Stimulated activated CD4-positive, alpha-beta T cell treated with anti-CD3 and anti-CD28 coated beads, TNF-alpha, amount 100 ng/mL, for 1 hour (primary cell): ENCODE measurements at regions not wholly inside any gene's neighbourhood (a gene's known extent, or its start where the extent isn't known, plus 50 kb on each side); places are given as distances from the start of the nearest gene placed in this dataset.
"Not testable (repeated sequence)": the region's sequence is repeated elsewhere in the genome, so short reads cannot be mapped to it uniquely, and the experiment has no call there.

Source experiments
- DNase-seq, 3 donors: peaks; one replicate each; pipeline ENCODE4 v3.0.0-alpha.2; 2020; ENCODE audit warnings: low read depth in 3 of 3, low spot score in 1 of 3

GRCh38 chr2:176424746-176425145 lies 155.5 kb downstream of the MTX2 start:
- no peak for DNase-seq

- no peak for DNase-seq
Observed at GRCh38 chr2:176427549-176427948, 158.3 kb downstream of the MTX2 start.

- DNase-seq, result not testable (repeated sequence)
Observed at GRCh38 chr2:176428944-176429469, 159.8 kb downstream of the MTX2 start.

- no peak for DNase-seq
Observed at GRCh38 chr2:176432434-176432833, 163.2 kb downstream of the MTX2 start.

GRCh38 chr2:176435729-176436128 lies 166.5 kb downstream of the MTX2 start:
- DNase-seq, result no peak

GRCh38 chr2:176443946-176444345 lies 174.7 kb downstream of the MTX2 start:
- DNase-seq, result no peak

GRCh38 chr2:176445956-176446355 lies 176.7 kb downstream of the MTX2 start:
- DNase-seq, result no peak

- no peak for DNase-seq
Observed at GRCh38 chr2:176446718-176447414, 177.6 kb downstream of the MTX2 start.

- no peak for DNase-seq
Observed at GRCh38 chr2:176447616-176448015, 178.4 kb downstream of the MTX2 start.

- DNase-seq, result no peak
Observed at GRCh38 chr2:176449852-176450251, 180.6 kb downstream of the MTX2 start.

GRCh38 chr2:176453784-176454183 lies 184.5 kb downstream of the MTX2 start:
- no peak for DNase-seq

GRCh38 chr2:176454893-176455815 lies 185.9 kb downstream of the MTX2 start:
- DNase-seq, result peak; percentile 38 to 85 (median 46)

- no peak for DNase-seq
Observed at GRCh38 chr2:176455816-176456291, 186.6 kb downstream of the MTX2 start.

GRCh38 chr2:176457481-176457880 lies 188.2 kb downstream of the MTX2 start:
- no peak for DNase-seq

GRCh38 chr2:176461098-176461808 lies 192.0 kb downstream of the MTX2 start:
- no peak for DNase-seq

GRCh38 chr2:176461809-176462670 lies 192.8 kb downstream of the MTX2 start:
- DNase-seq, result no peak

GRCh38 chr2:176463546-176463945 lies 194.3 kb downstream of the MTX2 start:
- no peak for DNase-seq

- DNase-seq, result no peak
Observed at GRCh38 chr2:176464886-176465564, 195.8 kb downstream of the MTX2 start.

GRCh38 chr2:176466918-176467452 lies 197.7 kb downstream of the MTX2 start:
- no peak for DNase-seq
